Gastrocnemius medialis (tissue), 4 donors: ENCODE measurements at regions not wholly inside any gene's neighbourhood (a gene's known extent, or its start where the extent isn't known, plus 50 kb on each side); places are given as distances from the start of the nearest gene placed in this dataset.

Experiments used
- ATAC-seq, 2 donors: fragments of 150-250 bp; one replicate each; pipeline ENCODE4 v1.9.1; 2016
- DNase-seq, 2 donors: peaks; one replicate each; pipeline ENCODE4 v3.0.0-alpha.2; 2019
- H3K27ac ChIP-seq, 4 donors: fragments of 200-600 bp; sonication (generic); 1 replicate in 1 of 4; 2 replicates in 3 of 4; pipeline ENCODE4 v1.5.1; 2016 to 2018; ENCODE audit warnings: mild to moderate bottlenecking in 2 of 4, moderate library complexity in 1 of 4
- H3K27me3 ChIP-seq, 3 donors: fragments of 200-600 bp; sonication (generic) in 2 of 3; 1 replicate in 1 of 3; 2 replicates in 2 of 3; pipeline versions ENCODE4 v1.5.1 to v1.6.0; 2016 to 2019; ENCODE audit warnings: mild to moderate bottlenecking in 1 of 3, moderate library complexity in 1 of 3
- H3K36me3 ChIP-seq, 2 donors: fragments of 200-600 bp; sonication (generic) in 1 of 2; one replicate each; pipeline ENCODE4 v1.5.1; 2017 to 2018
- H3K4me1 ChIP-seq, 2 donors: fragments of 200-600 bp; sonication (generic) in 1 of 2; one replicate each; pipeline ENCODE4 v1.5.1; 2016 to 2017; ENCODE audit warnings: mild to moderate bottlenecking in 2 of 2
- H3K4me3 ChIP-seq, 4 donors: fragments of 200-600 bp; sonication (generic) in 3 of 4; 1 replicate in 1 of 4; 2 replicates in 3 of 4; pipeline ENCODE4 v1.5.1; 2016 to 2019; ENCODE audit warnings: mild to moderate bottlenecking in 2 of 4
- H3K9me3 ChIP-seq, 3 donors: fragments of 200-600 bp; sonication (generic) in 2 of 3; 1 replicate in 1 of 3; 2 replicates in 2 of 3; pipeline ENCODE4 v1.5.1; 2016 to 2019
- CTCF ChIP-seq, 5 experiments: fragments of 450-650 bp in 3 of 5; fragments of 200-600 bp in 2 of 5; sonication (generic) in 2 of 5; IDR thresholded peaks in 4 of 5; conservative IDR thresholded peaks in 1 of 5; 1 replicate in 4 of 5; 2 replicates in 1 of 5; pipeline ENCODE4 v1.5.1; 2016 to 2019; ENCODE audit warnings: antibody characterized with exemption in 5 of 5, mild to moderate bottlenecking in 3 of 5, moderate library complexity in 3 of 5
- POLR2A ChIP-seq, 2 donors: fragments of 450-650 bp; IDR thresholded peaks; one replicate each; pipeline ENCODE4 v1.6.1; 2017; ENCODE audit warnings: antibody characterized with exemption in 2 of 2, mild to moderate bottlenecking in 2 of 2, moderate library complexity in 2 of 2
- in situ Hi-C, 4 donors: fragments of 200-750 bp; cut with MboI; loops; one replicate each; pipeline versions ENCODE4 v1.15.0 to v1.8.0; 2017; ENCODE audit warnings: low sequenced_read_pairs in 4 of 4
- intact Hi-C: fragments of 100-400 bp; cut with DNase I; formaldehyde crosslinking; loops from one replicate; pipeline ENCODE4 v1.15.1; 2023; ENCODE audit warnings: low total_unique reads

GRCh38 chr12:90106568-90106967, 397.9 kb upstream of the ATP2B1 start:
- TF ChIP-seq CTCF (IDR thresholded peaks at IDR 0.05 in 4 of 5, conservative IDR thresholded peaks at IDR 0.05 in 1 of 5) = no peak
- no peak for TF ChIP-seq POLR2A (IDR thresholded peaks at IDR 0.05)
- in situ Hi-C loops (loop anchor here in 2 of 4 donors (10.0 kb wide), 1 partner anchor 562 kb away; no protein-coding TSS in a partner anchor), intact Hi-C loops (no loop called here)
- Histone ChIP-seq H3K27me3 (no peaks in the 10 kb centered on the region), H3K4me3 (no peak overlapping the region), H3K9me3 (no peaks in the 10 kb centered on the region), H3K27ac (no peak overlapping the region), H3K4me1 (peaks cover under 1 to 3% of the 10 kb centered on the region in 2 donors), H3K36me3 (no peaks in the 10 kb centered on the region)
- DNase-seq (no peak), ATAC-seq (no peak)

GRCh38 chr12:90102957-90103652, 394.5 kb upstream of the ATP2B1 start:
- in situ Hi-C loops = loop anchor here in 2 of 4 donors (10.0 kb wide), 1 partner anchor 558 kb away; no protein-coding TSS in a partner anchor
- no peak overlapping the region for H3K27ac ChIP-seq
- H3K4me3 ChIP-seq = no peak overlapping the region
- TF ChIP-seq POLR2A (IDR thresholded peaks at IDR 0.05) (no peak), CTCF (IDR thresholded peaks at IDR 0.05 in 4 of 5, conservative IDR thresholded peaks at IDR 0.05 in 1 of 5) (peak in 2 of 5 experiments; percentile 28 to 40)
- H3K27me3 ChIP-seq = no peaks in the 10 kb centered on the region
- H3K36me3 ChIP-seq = no peaks in the 10 kb centered on the region
- ATAC-seq = no peak
- intact Hi-C loops = no loop called here
- H3K9me3 ChIP-seq = no peaks in the 10 kb centered on the region
- no peaks in the 10 kb centered on the region for H3K4me1 ChIP-seq
- DNase-seq = no peak

GRCh38 chr12:90100579-90100978, 391.9 kb upstream of the ATP2B1 start:
- H3K27ac ChIP-seq = no peak overlapping the region
- H3K27me3 ChIP-seq = no peaks in the 10 kb centered on the region
- DNase-seq = no peak
- no peaks in the 10 kb centered on the region for H3K4me1 ChIP-seq
- in situ Hi-C loops = loop anchor here in 2 of 4 donors (10.0 kb wide), 1 partner anchor 556 kb away; no protein-coding TSS in a partner anchor
- TF ChIP-seq CTCF (IDR thresholded peaks at IDR 0.05 in 4 of 5, conservative IDR thresholded peaks at IDR 0.05 in 1 of 5) (no peak), POLR2A (IDR thresholded peaks at IDR 0.05) (no peak)
- no peak overlapping the region for H3K4me3 ChIP-seq
- H3K9me3 ChIP-seq = no peaks in the 10 kb centered on the region
- ATAC-seq = no peak
- intact Hi-C loops = no loop called here
- no peaks in the 10 kb centered on the region for H3K36me3 ChIP-seq

- no peaks in the 10 kb centered on the region for H3K4me1 ChIP-seq
- H3K9me3 ChIP-seq = no peaks in the 10 kb centered on the region
- no peak for TF ChIP-seq POLR2A (IDR thresholded peaks at IDR 0.05)
- no peak for TF ChIP-seq CTCF (IDR thresholded peaks at IDR 0.05 in 4 of 5, conservative IDR thresholded peaks at IDR 0.05 in 1 of 5)
- DNase-seq (no peak), ATAC-seq (no peak)
- no peak overlapping the region for H3K27ac ChIP-seq
- intact Hi-C loops (no loop called here), in situ Hi-C loops (no loop called here)
- no peak overlapping the region for H3K4me3 ChIP-seq
- no peaks in the 10 kb centered on the region for H3K36me3 ChIP-seq
- no peaks in the 10 kb centered on the region for H3K27me3 ChIP-seq
Observed at GRCh38 chr12:90099288-90099687, 390.6 kb upstream of the ATP2B1 start.
